GM12865 (cell line): ENCODE measurements at regions not wholly inside any gene's neighbourhood (a gene's known extent, or its start where the extent isn't known, plus 50 kb on each side); places are given as distances from the start of the nearest gene placed in this dataset.
"Not testable (repeated sequence)": the region's sequence is repeated elsewhere in the genome, so short reads cannot be mapped to it uniquely, and the experiment has no call there.

Experiments used
- DNase-seq: peaks from one replicate; pipeline ENCODE4 v3.0.0; 2010; ENCODE audit warnings: low read depth
- H3K4me3 ChIP-seq: 2 replicates; pipeline ENCODE4 v1.5.1; 2011; ENCODE audit warnings: mild to moderate bottlenecking, low read depth, low read length, control low read depth
- CTCF ChIP-seq: IDR thresholded peaks from 2 replicates; pipeline ENCODE4 v1.5.1; 2011; ENCODE audit warnings: low read length, control low read depth, low read depth, inconsistent platforms; ENCODE audit not compliant: insufficient read depth; ENCODE audit errors: missing control alignments

GRCh38 chr17:31724619-31725018 is 134.4 kb downstream of the COPRS start:
- DNase-seq, result no peak
- TF ChIP-seq CTCF, result no peak

DNA sequence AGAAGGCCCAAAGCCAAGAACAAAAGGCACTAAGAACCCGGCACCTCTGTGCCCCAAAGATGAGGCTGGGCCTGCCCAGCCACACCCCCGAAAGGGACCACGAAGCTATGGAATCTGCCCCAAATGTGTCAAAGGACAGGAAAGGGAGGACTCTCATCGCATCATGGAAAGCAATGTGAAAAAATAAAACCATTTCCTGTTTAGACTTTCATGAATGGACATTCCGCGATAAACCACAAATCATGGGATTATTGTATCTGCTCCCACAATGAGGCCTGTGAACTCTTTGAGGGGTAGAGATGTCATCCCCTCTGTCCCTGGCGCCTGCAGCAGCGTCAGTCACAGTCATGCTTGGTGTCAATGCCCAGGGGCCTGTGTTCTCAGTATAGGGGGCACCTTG is 135.0 kb downstream of the COPRS start:
- no peak for DNase-seq
- no peak overlapping the region for H3K4me3 ChIP-seq
- TF ChIP-seq CTCF, result no peak

More at GRCh38 chr17:31724619-31725018, 134.4 kb downstream of the COPRS start:
- H3K4me3 ChIP-seq, result no peak overlapping the region

DNA sequence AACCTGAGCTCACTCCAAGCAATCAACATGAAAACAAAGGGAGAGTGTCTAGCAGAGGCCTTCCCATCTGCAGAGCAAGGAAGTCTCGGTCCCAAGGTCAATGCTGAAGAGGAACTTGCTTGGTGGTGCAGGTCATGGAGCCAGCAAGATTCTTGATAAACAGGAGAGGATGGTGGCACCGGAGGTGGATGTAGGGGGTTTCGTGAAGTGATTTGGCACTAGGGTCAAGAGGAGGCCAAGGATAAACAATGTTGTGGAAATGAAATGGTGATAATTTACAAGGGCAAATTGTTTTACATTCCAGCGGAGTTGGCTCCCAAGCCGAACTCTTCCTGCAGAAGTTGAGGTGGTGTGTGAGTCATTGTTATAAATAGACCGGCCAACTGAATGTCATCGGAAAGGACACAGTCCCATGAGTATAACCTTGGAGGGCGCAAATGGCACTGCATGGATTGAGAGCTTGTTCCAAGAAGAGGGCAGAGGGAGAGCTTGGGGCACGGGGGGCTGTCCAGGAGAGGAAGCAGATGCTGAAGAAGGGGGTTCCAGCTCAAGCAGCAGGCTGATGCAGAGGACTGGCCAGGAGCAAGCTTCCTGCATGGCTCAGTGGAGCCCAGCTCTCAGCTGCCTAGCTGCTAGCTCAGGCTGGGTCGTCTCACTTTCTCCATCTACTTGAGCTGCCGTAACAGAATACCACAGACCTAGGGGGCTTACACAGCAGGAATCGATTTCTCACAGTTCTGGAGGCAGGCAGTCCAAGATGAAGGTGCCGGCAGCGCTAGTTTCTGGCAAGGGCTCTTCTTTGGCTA is 136.6 kb downstream of the COPRS start:
- H3K4me3 ChIP-seq, result no peak overlapping the region
- no peak for TF ChIP-seq CTCF
- no peak for DNase-seq

- no peak for TF ChIP-seq CTCF
- H3K4me3 ChIP-seq, result no peak overlapping the region
- DNase-seq, result no peak
Measured at GRCh38 chr17:31721291-31722025, 137.6 kb downstream of the COPRS start.

- H3K4me3 ChIP-seq, DNase-seq: not testable (repeated sequence)
Measured at GRCh38 chr17:31717251-31717650, 141.8 kb downstream of the COPRS start.

DNA sequence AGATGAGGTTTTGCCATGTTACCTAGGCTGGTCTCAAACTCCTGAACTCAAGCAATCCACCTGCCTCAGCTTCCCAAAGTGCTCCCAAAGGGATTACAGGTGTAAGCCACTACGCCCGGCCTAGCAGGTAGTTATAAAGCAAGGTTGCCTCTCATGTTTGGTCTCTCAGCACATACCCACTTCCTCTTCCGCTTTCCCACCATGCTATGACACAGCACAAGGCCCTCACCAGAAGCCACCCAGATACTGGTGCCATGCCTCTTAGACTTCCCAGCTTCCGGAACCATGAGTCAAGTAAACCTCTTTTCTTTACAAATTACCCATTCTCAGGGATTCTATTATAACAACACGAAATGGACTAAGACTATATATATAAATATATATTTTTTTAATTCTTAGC is 143.6 kb downstream of the COPRS start:
- no peak overlapping the region for H3K4me3 ChIP-seq
- peak; percentile 23 for DNase-seq
- TF ChIP-seq CTCF, result no peak

DNA sequence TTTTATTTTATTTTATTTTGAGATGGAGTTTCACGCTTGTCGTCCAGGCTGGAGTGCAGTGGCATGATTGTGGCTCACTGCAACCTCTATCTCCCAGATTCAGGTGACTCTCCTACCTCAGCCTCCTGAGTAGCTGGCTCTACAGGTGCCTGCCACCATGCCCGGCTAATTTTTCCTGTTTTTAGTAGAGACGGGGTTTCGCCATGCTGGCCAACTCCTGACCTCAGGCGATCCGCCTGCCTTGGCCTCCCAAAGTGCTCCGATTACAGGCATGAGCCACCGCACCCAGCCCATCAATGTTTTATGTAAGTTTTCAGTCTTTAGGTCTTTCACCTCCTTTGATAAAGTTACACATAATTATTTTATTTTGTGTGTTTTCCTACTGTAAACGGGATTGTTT is 154.6 kb downstream of the COPRS start:
- DNase-seq, result no peak
- H3K4me3 ChIP-seq, result no peak overlapping the region
- no peak for TF ChIP-seq CTCF
